Activated naive CD8-positive, alpha-beta T cell treated with anti-CD3 and anti-CD28 coated beads, Interleukin-2, amount 10 ng/mL, durations not matched to agents 7 days and 5 days (primary cell): ENCODE measurements at regions not wholly inside any gene's neighbourhood (a gene's known extent, or its start where the extent isn't known, plus 50 kb on each side); places are given as distances from the start of the nearest gene placed in this dataset.

Source experiments
- ATAC-seq: fragments of 150-1000 bp; cut with Tn5 transposase; one replicate; pipeline ENCODE4 v1.10.0; 2021; ENCODE audit warnings: low read depth, moderate library complexity
- POLR2A ChIA-PET: fragments of 350-600 bp; sonication (Branson Sonifier 250); formaldehyde crosslinking; loops from one replicate; lab custom pipeline; 2021; ENCODE audit warnings: antibody characterized with exemption; lab: Charles Lee
- DNase-seq: peaks from one replicate; pipeline ENCODE4 v3.0.0; 2021
- H3K27ac Mint-ChIP-seq: one replicate; pipeline ENCODE4 v1.8.0; 2022; ENCODE audit warnings: mild to moderate bottlenecking, mixed read lengths
- H3K27me3 Mint-ChIP-seq: one replicate; pipeline ENCODE4 v1.8.0; 2022; ENCODE audit warnings: mild to moderate bottlenecking, moderate library complexity, mixed read lengths
- H3K36me3 Mint-ChIP-seq: one replicate; pipeline ENCODE4 v1.8.0; 2021; ENCODE audit warnings: mild to moderate bottlenecking, mixed read lengths
- H3K4me1 Mint-ChIP-seq: one replicate; pipeline ENCODE4 v1.8.0; 2021; ENCODE audit warnings: mixed read lengths
- H3K4me3 Mint-ChIP-seq: one replicate; pipeline ENCODE4 v1.8.0; 2022; ENCODE audit warnings: mild to moderate bottlenecking, moderate library complexity, mixed read lengths
- H3K9me3 Mint-ChIP-seq: one replicate; pipeline ENCODE4 v1.8.0; 2021; ENCODE audit warnings: mixed read lengths

DNA sequence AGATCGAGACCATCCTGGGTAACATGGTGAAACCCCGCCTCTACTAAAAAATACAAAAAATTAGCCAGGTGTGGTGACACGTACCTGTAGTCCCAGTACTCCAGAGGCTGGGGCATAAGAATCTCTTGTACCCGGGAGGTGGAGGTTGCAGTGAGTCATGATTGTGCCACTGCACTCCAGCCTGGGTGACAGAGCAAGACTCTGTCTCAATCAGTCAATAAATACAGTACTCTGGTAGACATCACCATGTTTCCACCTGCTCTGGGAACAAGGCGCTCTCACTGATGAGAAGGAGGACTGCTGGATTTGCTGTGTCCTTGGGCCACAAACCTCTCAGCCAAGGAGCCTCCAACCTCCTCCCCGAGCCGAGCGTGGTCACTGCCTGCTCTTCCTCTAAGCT lies 154.2 kb upstream of the ZNF236 start:
- ATAC-seq: no peak
- H3K4me1 Mint-ChIP-seq: no peaks in the 10 kb centered on the region

GRCh38 chr18:76667603-76668002 lies 154.8 kb upstream of the ZNF236 start:
- Mint-ChIP-seq H3K9me3 (no peaks in the 10 kb centered on the region), H3K27ac (no peak overlapping the region), H3K4me1 (no peaks in the 10 kb centered on the region), H3K27me3 (peaks cover 13% of the 10 kb centered on the region), H3K4me3 (no peak overlapping the region), H3K36me3 (no peaks in the 10 kb centered on the region)
- DNase-seq: no peak
- no peak for ATAC-seq
- POLR2A ChIA-PET: no interaction called here

More for the DNA sequence above, 154.2 kb upstream of the ZNF236 start:
- Mint-ChIP-seq H3K4me3 (no peak overlapping the region), H3K36me3 (no peaks in the 10 kb centered on the region), H3K9me3 (no peaks in the 10 kb centered on the region), H3K27me3 (peaks cover 13% of the 10 kb centered on the region), H3K27ac (no peak overlapping the region)
- no peak for DNase-seq
- POLR2A ChIA-PET: no interaction called here

GRCh38 chr18:76662626-76663025 lies 159.7 kb upstream of the ZNF236 start:
- ATAC-seq: no peak
- Mint-ChIP-seq H3K27me3 (peaks cover 25% of the 10 kb centered on the region), H3K9me3 (no peaks in the 10 kb centered on the region), H3K4me3 (no peak overlapping the region), H3K27ac (no peak overlapping the region), H3K4me1 (peaks cover 10% of the 10 kb centered on the region), H3K36me3 (no peaks in the 10 kb centered on the region)
- POLR2A ChIA-PET: interaction anchor here (0.7 kb wide), 1 partner anchor 13 kb away, joined by 3 read pairs; no protein-coding TSS in a partner anchor
- DNase-seq: no peak

DNA sequence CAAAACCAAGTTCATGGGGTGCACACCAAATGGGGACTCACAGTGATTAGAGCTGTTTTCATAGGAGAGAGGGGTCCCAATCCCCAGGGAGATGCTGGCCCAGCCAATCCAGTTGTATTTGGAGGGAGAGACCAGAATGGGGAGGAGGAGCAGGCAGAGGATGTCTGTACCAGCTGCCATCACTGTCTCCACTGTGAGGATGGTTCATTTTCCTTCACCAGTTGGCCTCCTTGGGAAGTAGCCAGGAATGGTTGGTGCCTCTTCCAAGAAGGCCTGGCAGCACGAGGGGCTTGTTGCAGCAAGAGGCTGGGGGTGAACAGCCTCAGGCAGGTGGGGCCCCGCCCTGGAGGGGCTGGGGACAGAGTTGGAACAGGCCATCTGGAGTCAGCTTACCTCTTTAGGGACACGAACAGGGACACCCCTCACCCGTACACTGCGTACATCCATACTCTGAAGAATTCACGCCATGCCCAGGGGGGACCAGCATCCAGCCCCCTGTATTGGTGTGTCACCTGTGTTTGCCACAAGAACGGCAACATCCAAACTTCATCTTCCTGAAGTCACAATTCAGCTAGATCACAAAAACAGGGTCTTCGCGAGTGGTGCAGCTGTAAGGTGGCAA lies 161.7 kb upstream of the ZNF236 start:
- peaks cover 37% of the 10 kb centered on the region for H3K27me3 Mint-ChIP-seq
- no peaks in the 10 kb centered on the region for H3K36me3 Mint-ChIP-seq
- no peak for DNase-seq
- H3K4me3 Mint-ChIP-seq: no peak overlapping the region
- no peaks in the 10 kb centered on the region for H3K9me3 Mint-ChIP-seq
- POLR2A ChIA-PET: no interaction called here
- peaks cover 17% of the 10 kb centered on the region for H3K4me1 Mint-ChIP-seq
- no peak overlapping the region for H3K27ac Mint-ChIP-seq
- no peak for ATAC-seq

- H3K27ac Mint-ChIP-seq: no peak overlapping the region
- peaks cover 17% of the 10 kb centered on the region for H3K4me1 Mint-ChIP-seq
- no peaks in the 10 kb centered on the region for H3K36me3 Mint-ChIP-seq
- no peaks in the 10 kb centered on the region for H3K9me3 Mint-ChIP-seq
- no peak overlapping the region for H3K4me3 Mint-ChIP-seq
- H3K27me3 Mint-ChIP-seq: peaks cover 31% of the 10 kb centered on the region
- DNase-seq (peak; percentile 54), ATAC-seq (peak; percentile 69)
- POLR2A ChIA-PET: interaction anchor here (1.4 to 1.6 kb wide), 2 partner anchors 207 to 260 kb away, joined by 3 to 4 read pairs; no protein-coding TSS in a partner anchor
Measured at GRCh38 chr18:76658627-76659026, 163.6 kb upstream of the ZNF516 start.

GRCh38 chr18:76657911-76658470 lies 162.9 kb upstream of the ZNF516 start:
- H3K9me3 Mint-ChIP-seq: no peaks in the 10 kb centered on the region
- peaks cover 17% of the 10 kb centered on the region for H3K4me1 Mint-ChIP-seq
- H3K36me3 Mint-ChIP-seq: no peaks in the 10 kb centered on the region
- H3K27ac Mint-ChIP-seq: peak overlapping the region; percentile 14
- H3K27me3 Mint-ChIP-seq: peaks cover 34% of the 10 kb centered on the region
- peak overlapping the region; percentile 60 for H3K4me3 Mint-ChIP-seq
- peak; percentile 44 for ATAC-seq
- POLR2A ChIA-PET: interaction anchor here (1.4 to 1.6 kb wide), 2 partner anchors 207 to 260 kb away, joined by 3 to 4 read pairs; no protein-coding TSS in a partner anchor
- no peak for DNase-seq

DNA sequence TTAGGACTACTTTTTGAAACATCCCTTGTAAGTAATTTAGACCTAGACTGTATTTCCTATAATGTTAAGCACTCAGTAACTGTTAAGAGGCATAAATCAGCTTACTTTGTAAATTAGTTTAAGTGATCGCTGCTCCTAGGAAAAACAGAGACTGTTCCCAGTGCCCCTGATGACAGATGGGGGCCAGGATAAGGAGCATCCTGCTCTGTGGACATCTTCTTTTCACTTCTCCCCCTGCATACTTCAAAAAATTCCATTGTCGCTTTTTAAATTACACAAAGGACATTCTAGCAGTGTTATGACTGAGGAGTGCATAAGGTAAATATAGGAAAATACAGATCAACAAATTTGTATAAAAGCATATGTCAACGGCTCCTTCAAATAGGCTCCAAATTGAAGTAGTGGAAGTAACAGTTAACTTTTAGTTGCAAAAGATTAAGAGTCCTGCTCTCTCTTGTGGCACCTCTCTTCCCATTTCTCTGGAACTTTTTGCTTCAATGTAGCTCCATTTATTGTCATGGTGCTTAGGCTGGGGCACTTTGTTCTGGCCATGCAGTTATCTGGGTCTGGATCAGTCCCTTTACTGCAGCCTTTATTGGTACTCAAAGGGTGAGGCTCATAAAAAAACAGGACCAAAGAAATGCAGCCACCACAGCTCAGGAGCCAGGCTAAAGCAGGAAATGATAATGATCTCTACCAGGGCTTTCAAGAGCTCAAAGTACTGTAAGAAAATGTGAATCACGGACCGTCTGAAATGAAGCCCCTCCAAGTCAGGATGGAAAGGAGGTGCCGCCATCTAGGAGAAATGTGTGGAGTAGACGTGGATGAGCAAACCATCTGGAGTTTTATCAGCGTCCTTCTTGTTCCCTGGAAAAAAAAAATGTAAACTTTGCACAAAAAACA lies 162.1 kb upstream of the ZNF516 start:
- ATAC-seq (peak; percentile 40), DNase-seq (no peak)
- Mint-ChIP-seq H3K27ac (no peak overlapping the region), H3K4me1 (peaks cover 17% of the 10 kb centered on the region), H3K4me3 (peak overlapping the region; percentile 61), H3K36me3 (no peaks in the 10 kb centered on the region), H3K27me3 (peaks cover 41% of the 10 kb centered on the region), H3K9me3 (no peaks in the 10 kb centered on the region)
- POLR2A ChIA-PET: interaction anchor here (1.6 kb wide), 1 partner anchor 259 kb away, joined by 4 read pairs; no protein-coding TSS in a partner anchor

DNA sequence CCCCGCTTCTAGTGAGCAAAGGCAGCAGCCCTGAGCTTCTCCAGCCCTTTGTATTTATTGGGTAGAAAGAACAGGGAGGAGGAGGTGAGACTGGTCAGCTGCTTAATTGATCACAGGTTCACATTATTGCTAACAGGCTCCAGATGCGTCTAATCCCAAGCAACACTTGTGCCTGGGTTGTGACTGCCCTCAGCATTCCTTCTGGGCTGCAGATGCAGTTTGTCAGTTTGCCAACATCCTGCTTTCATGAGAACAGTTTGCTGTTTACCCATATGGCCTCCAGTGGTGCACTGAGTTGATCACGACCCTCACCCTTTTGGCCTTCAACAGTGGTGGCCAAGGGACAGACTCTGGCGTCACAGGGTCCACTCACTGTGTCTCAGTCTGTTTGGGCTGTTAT lies 159.5 kb upstream of the ZNF516 start:
- no peak overlapping the region for H3K27ac Mint-ChIP-seq
- no peaks in the 10 kb centered on the region for H3K9me3 Mint-ChIP-seq
- POLR2A ChIA-PET: no interaction called here
- no peak for ATAC-seq
- no peak overlapping the region for H3K4me3 Mint-ChIP-seq
- H3K4me1 Mint-ChIP-seq: peaks cover 17% of the 10 kb centered on the region
- no peaks in the 10 kb centered on the region for H3K36me3 Mint-ChIP-seq
- no peak for DNase-seq
- peaks cover 45% of the 10 kb centered on the region for H3K27me3 Mint-ChIP-seq

DNA sequence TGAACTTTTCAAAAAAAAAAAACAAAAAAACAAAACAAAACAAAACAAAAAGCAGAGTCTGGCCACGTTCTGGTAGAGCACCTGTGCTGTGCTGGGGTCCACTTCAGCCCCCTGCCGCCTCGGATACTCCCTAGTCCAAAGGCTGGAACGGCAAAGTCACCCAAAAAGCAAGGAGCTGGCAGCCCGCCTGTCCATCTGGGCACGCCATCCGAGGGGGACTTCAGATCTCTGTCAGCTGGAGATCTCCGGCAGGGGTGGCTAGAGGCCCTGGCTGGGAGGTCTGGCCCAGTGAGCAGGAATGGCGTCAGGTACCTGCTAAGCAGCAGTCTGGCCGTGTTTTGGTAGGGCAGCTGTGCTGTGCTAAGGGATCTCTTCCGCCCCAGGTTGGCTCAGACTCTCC lies 152.3 kb upstream of the ZNF516 start:
- Mint-ChIP-seq H3K9me3 (no peaks in the 10 kb centered on the region), H3K27ac (no peak overlapping the region), H3K36me3 (no peaks in the 10 kb centered on the region), H3K27me3 (peaks cover 25% of the 10 kb centered on the region), H3K4me3 (no peak overlapping the region), H3K4me1 (no peaks in the 10 kb centered on the region)
- DNase-seq: no peak
- ATAC-seq: no peak
- POLR2A ChIA-PET: no interaction called here

DNA sequence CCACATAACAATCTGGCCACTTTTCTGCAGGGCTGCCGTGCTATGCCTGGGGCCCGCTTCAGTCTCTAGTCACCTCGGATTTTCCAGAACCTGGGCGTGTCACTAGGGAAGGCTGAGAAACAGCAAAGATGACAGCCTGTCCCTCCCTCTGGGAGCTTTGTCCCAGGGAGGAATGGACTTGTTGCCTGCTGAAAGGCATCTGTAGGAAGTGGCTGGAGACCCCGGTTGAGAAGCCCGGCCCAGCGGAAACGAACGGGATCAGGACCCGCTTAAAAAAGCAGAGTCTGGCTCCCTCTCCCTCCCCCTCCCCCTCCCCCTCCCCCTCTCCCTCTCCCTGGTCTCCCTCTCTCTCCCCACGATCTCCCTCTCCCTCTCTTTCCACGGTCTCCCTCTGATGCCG lies 149.5 kb upstream of the ZNF516 start:
- Mint-ChIP-seq H3K27ac (no peak overlapping the region), H3K4me1 (no peaks in the 10 kb centered on the region), H3K9me3 (no peaks in the 10 kb centered on the region), H3K4me3 (no peak overlapping the region), H3K36me3 (no peaks in the 10 kb centered on the region), H3K27me3 (peaks cover 14% of the 10 kb centered on the region)
- POLR2A ChIA-PET: no interaction called here
- DNase-seq (no peak), ATAC-seq (no peak)

GRCh38 chr18:76643996-76644395 lies 149.0 kb upstream of the ZNF516 start:
- Mint-ChIP-seq H3K36me3 (no peaks in the 10 kb centered on the region), H3K9me3 (no peaks in the 10 kb centered on the region), H3K27me3 (peaks cover 12% of the 10 kb centered on the region), H3K4me1 (peaks cover 3% of the 10 kb centered on the region), H3K4me3 (no peak overlapping the region), H3K27ac (no peak overlapping the region)
- no peak for DNase-seq
- ATAC-seq: no peak
- POLR2A ChIA-PET: no interaction called here

GRCh38 chr18:76643199-76643598 lies 148.2 kb upstream of the ZNF516 start:
- no peak overlapping the region for H3K4me3 Mint-ChIP-seq
- no peak for ATAC-seq
- POLR2A ChIA-PET: no interaction called here
- DNase-seq: no peak
- H3K27ac Mint-ChIP-seq: no peak overlapping the region
- H3K4me1 Mint-ChIP-seq: peaks cover 4% of the 10 kb centered on the region
- no peaks in the 10 kb centered on the region for H3K36me3 Mint-ChIP-seq
- no peaks in the 10 kb centered on the region for H3K9me3 Mint-ChIP-seq
- peaks cover 15% of the 10 kb centered on the region for H3K27me3 Mint-ChIP-seq

DNA sequence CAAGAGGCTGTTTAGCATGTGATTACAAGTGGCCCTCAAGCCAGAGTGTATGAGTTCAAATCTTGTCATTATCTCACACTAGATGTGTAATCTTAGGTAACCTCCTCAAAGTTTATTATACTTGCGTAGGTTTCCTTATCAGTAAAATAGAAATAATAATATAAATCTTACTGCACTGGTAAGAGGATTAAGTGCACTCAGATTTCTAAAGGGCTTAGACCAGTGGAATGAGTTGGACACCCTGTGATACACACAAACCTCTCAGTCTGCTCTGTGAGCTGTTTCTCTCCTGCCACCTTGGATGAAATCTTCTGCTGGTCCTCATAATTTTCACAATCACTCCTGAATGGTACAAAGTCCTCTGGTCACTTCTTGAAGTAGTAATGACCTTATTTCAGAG lies 145.4 kb upstream of the ZNF516 start:
- Mint-ChIP-seq H3K4me3 (no peak overlapping the region), H3K36me3 (no peaks in the 10 kb centered on the region), H3K27me3 (peaks cover 19% of the 10 kb centered on the region), H3K4me1 (peaks cover 4% of the 10 kb centered on the region), H3K9me3 (no peaks in the 10 kb centered on the region), H3K27ac (no peak overlapping the region)
- ATAC-seq: no peak
- no peak for DNase-seq
- POLR2A ChIA-PET: no interaction called here
